Neural cell (in vitro differentiated cells): ENCODE measurements at regions not wholly inside any gene's neighbourhood (a gene's known extent, or its start where the extent isn't known, plus 50 kb on each side); places are given as distances from the start of the nearest gene placed in this dataset.

Experiments used
- H2AFZ ChIP-seq: fragments of 200-600, 300-800 bp; sonication (generic), shearing (Covaris generic); 2 replicates; pipeline ENCODE4 v1.6.0; 2014; ENCODE audit warnings: low read depth, mild to moderate bottlenecking, antibody characterized with exemption, low read length, moderate library complexity
- H3F3A ChIP-seq: fragments of 200-600 bp; shearing (Covaris generic); 2 replicates; pipeline ENCODE4 v1.6.1; 2016; ENCODE audit warnings: mild to moderate bottlenecking, moderate library complexity, mixed read lengths, antibody characterized with exemption, low read length; ENCODE audit not compliant: insufficient read depth, poor library complexity, severe bottlenecking
- H3K27ac ChIP-seq: fragments of 200-600, 300-800 bp; sonication (generic), shearing (Covaris generic); 2 replicates; pipeline ENCODE4 v1.5.1; 2014; ENCODE audit warnings: mild to moderate bottlenecking, low read length, moderate library complexity
- H3K27me3 ChIP-seq: fragments of 300-800, 200-600 bp; sonication (generic), shearing (Covaris generic); 2 replicates; pipeline ENCODE4 v1.6.0; 2014; ENCODE audit warnings: mild to moderate bottlenecking, low read depth, low read length, moderate library complexity; ENCODE audit not compliant: insufficient read depth
- H3K36me3 ChIP-seq: fragments of 300-800, 200-600 bp; sonication (generic), shearing (Covaris generic); 2 replicates; pipeline ENCODE4 v1.5.1; 2014; ENCODE audit warnings: mild to moderate bottlenecking, antibody characterized with exemption, low read length, moderate library complexity; ENCODE audit not compliant: insufficient read depth
- H3K4me2 ChIP-seq: fragments of 300-800, 200-600 bp; sonication (generic), shearing (Covaris generic); 2 replicates; pipeline ENCODE4 v1.6.0; 2014; ENCODE audit warnings: mild to moderate bottlenecking, low read length
- H3K4me3 ChIP-seq: fragments of 300-800, 200-600 bp; sonication (generic), shearing (Covaris generic); 2 replicates; pipeline ENCODE4 v1.5.1; 2014; ENCODE audit warnings: mild to moderate bottlenecking, low read length, moderate library complexity
- H3K79me2 ChIP-seq: fragments of 200-600 bp; shearing (Covaris generic); replicated peaks from 2 replicates; pipeline ENCODE4 v1.6.0; 2014; ENCODE audit warnings: mild to moderate bottlenecking, low read length, moderate library complexity; ENCODE audit not compliant: insufficient read depth
- H3K9ac ChIP-seq: fragments of 300-800, 200-600 bp; sonication (generic), shearing (Covaris generic); 2 replicates; pipeline ENCODE4 v1.6.1; 2016; ENCODE audit warnings: mild to moderate bottlenecking, low read length, mixed read lengths
- H3K9me2 ChIP-seq: fragments of 200-600 bp; shearing (Covaris generic); 2 replicates; pipeline ENCODE4 v1.6.1; 2016; ENCODE audit warnings: mild to moderate bottlenecking, low read length, mixed read lengths; ENCODE audit not compliant: insufficient read depth
- H3K9me3 ChIP-seq: fragments of 200-600, 300-800 bp; sonication (generic), shearing (Covaris generic); 2 replicates; pipeline ENCODE4 v1.6.1; 2016; ENCODE audit warnings: mild to moderate bottlenecking, mixed run types, low read length, moderate library complexity, mixed read lengths
- H4K20me1 ChIP-seq: fragments of 200-600 bp; shearing (Covaris generic); 2 replicates; pipeline ENCODE4 v1.6.1; 2016; ENCODE audit warnings: mild to moderate bottlenecking, mixed run types; ENCODE audit not compliant: insufficient read depth
- CTCF ChIP-seq: fragments of 450-650 bp; IDR thresholded peaks from 2 replicates; pipeline ENCODE4 v1.5.1; 2014; ENCODE audit warnings: antibody characterized with exemption, mild to moderate bottlenecking, moderate library complexity; ENCODE audit not compliant: poor library complexity, severe bottlenecking
- EP300 ChIP-seq: fragments of 450-650 bp; conservative IDR thresholded peaks from 2 replicates; pipeline ENCODE4 v1.6.1; 2014; ENCODE audit warnings: antibody characterized with exemption, mild to moderate bottlenecking, moderate library complexity; ENCODE audit not compliant: poor library complexity, severe bottlenecking
- EZH2 ChIP-seq: fragments of 200-600, 300-800 bp; shearing (Covaris generic), sonication (generic); IDR thresholded peaks from 2 replicates; pipeline ENCODE4 v1.6.1; 2014; ENCODE audit warnings: antibody characterized with exemption, low read length, borderline replicate concordance, mild to moderate bottlenecking; ENCODE audit not compliant: insufficient read depth, poor library complexity, severe bottlenecking
- MXI1 ChIP-seq: fragments of 450-650 bp; conservative IDR thresholded peaks from 2 replicates; pipeline ENCODE4 v1.6.1; 2014; ENCODE audit warnings: antibody characterized with exemption, mild to moderate bottlenecking; ENCODE audit not compliant: poor library complexity, severe bottlenecking
- POLR2AphosphoS5 ChIP-seq: IDR thresholded peaks from 2 replicates; pipeline ENCODE4 v1.6.1; 2012
- RAD21 ChIP-seq: fragments of 450-650 bp; conservative IDR thresholded peaks from 2 replicates; pipeline ENCODE4 v1.6.1; 2014; ENCODE audit warnings: antibody characterized with exemption, mild to moderate bottlenecking, moderate library complexity
- REST ChIP-seq: IDR thresholded peaks from 2 replicates; pipeline ENCODE4 v1.6.1; 2012; ENCODE audit warnings: borderline replicate concordance
- SMC3 ChIP-seq: fragments of 450-650 bp; conservative IDR thresholded peaks from 2 replicates; pipeline ENCODE4 v1.6.1; 2014; ENCODE audit warnings: antibody characterized with exemption, mild to moderate bottlenecking, moderate library complexity; ENCODE audit not compliant: poor library complexity
- TAF1 ChIP-seq: IDR thresholded peaks from 2 replicates; pipeline ENCODE4 v1.6.1; 2012; ENCODE audit warnings: low read depth

GRCh38 chr5:36374266-36374862 lies 72.7 kb upstream of the RANBP3L start:
- TF ChIP-seq EP300 (no peak), RAD21 (no peak), POLR2AphosphoS5 (no peak), CTCF (no peak), EZH2 (no peak), SMC3 (no peak), MXI1 (no peak), REST (no peak), TAF1 (no peak)
- Histone ChIP-seq H3K9ac (no peak overlapping the region), H3K27ac (no peak overlapping the region), H2AFZ (no peak overlapping the region), H4K20me1 (no peaks in the 10 kb centered on the region), H3K4me2 (no peak overlapping the region), H3K79me2 (no peaks in the 10 kb centered on the region), H3K36me3 (no peaks in the 10 kb centered on the region), H3K27me3 (no peaks in the 10 kb centered on the region), H3K4me3 (no peak overlapping the region), H3K9me2 (no peaks in the 10 kb centered on the region), H3F3A (no peaks in the 10 kb centered on the region), H3K9me3 (no peaks in the 10 kb centered on the region)

GRCh38 chr5:36377192-36377591 lies 75.5 kb upstream of the RANBP3L start:
- H3K36me3 ChIP-seq = no peaks in the 10 kb centered on the region
- no peaks in the 10 kb centered on the region for H3F3A ChIP-seq
- no peak overlapping the region for H3K27ac ChIP-seq
- no peak overlapping the region for H3K9ac ChIP-seq
- H3K9me2 ChIP-seq = no peaks in the 10 kb centered on the region
- no peak overlapping the region for H2AFZ ChIP-seq
- no peak overlapping the region for H3K4me2 ChIP-seq
- H3K9me3 ChIP-seq = no peaks in the 10 kb centered on the region
- no peak overlapping the region for H3K4me3 ChIP-seq
- H3K79me2 ChIP-seq = no peaks in the 10 kb centered on the region
- no peaks in the 10 kb centered on the region for H4K20me1 ChIP-seq
- H3K27me3 ChIP-seq = no peaks in the 10 kb centered on the region
- no peak for TF ChIP-seq MXI1
- no peak for TF ChIP-seq RAD21
- no peak for TF ChIP-seq EZH2
- no peak for TF ChIP-seq TAF1
- no peak for TF ChIP-seq POLR2AphosphoS5
- TF ChIP-seq SMC3 = no peak
- no peak for TF ChIP-seq REST
